Vagina (tissue), 2 donors: ENCODE measurements at regions not wholly inside any gene's neighbourhood (a gene's known extent, or its start where the extent isn't known, plus 50 kb on each side); places are given as distances from the start of the nearest gene placed in this dataset.
"Not testable (repeated sequence)": the region's sequence is repeated elsewhere in the genome, so short reads cannot be mapped to it uniquely, and the experiment has no call there.

Experiments
- DNase-seq, 2 donors: peaks; one replicate each; pipeline ENCODE4 v3.0.0-alpha.2; 2017; ENCODE audit errors: extremely low spot score in 2 of 2
- H3K27ac ChIP-seq: fragments of 200-600 bp; sonication (generic); one replicate; pipeline ENCODE4 v1.5.1; 2019
- H3K27me3 ChIP-seq: fragments of 200-600 bp; sonication (generic); one replicate; pipeline ENCODE4 v1.5.1; 2019
- H3K36me3 ChIP-seq, 2 donors: fragments of 200-600 bp; sonication (generic); one replicate each; pipeline ENCODE4 v1.5.1; 2017 to 2019
- H3K4me1 ChIP-seq: fragments of 200-600 bp; sonication (generic); one replicate; pipeline ENCODE4 v1.5.1; 2019
- H3K4me3 ChIP-seq, 2 donors: fragments of 200-600 bp; sonication (generic); 1 replicate in 1 of 2; 2 replicates in 1 of 2; pipeline ENCODE4 v1.5.1; 2016 to 2019
- H3K9me3 ChIP-seq: fragments of 200-600 bp; sonication (generic); one replicate; pipeline ENCODE4 v1.5.1; 2019
- CTCF ChIP-seq, 3 experiments: fragments of 450-650 bp in 2 of 3; fragments of 200-600 bp in 1 of 3; sonication (generic) in 1 of 3; IDR thresholded peaks; one replicate each; pipeline ENCODE4 v1.5.1; 2017 to 2019; ENCODE audit warnings: antibody characterized with exemption in 3 of 3, mild to moderate bottlenecking in 2 of 3, moderate library complexity in 2 of 3
- POLR2A ChIP-seq, 2 donors: fragments of 450-650 bp; IDR thresholded peaks; one replicate each; pipeline ENCODE4 v1.6.1; 2017; ENCODE audit warnings: antibody characterized with exemption in 2 of 2, mild to moderate bottlenecking in 2 of 2, moderate library complexity in 2 of 2
- POLR2AphosphoS5 ChIP-seq, 2 donors: sonication (generic); formaldehyde crosslinking; IDR thresholded peaks; one replicate each; pipeline ENCODE4 v1.9.0; 2017; ENCODE audit warnings: antibody characterized with exemption in 2 of 2, mild to moderate bottlenecking in 2 of 2, low read depth in 1 of 2; ENCODE audit not compliant: insufficient read depth in 1 of 2
- intact Hi-C: fragments of 100-400 bp; cut with DNase I; formaldehyde crosslinking; loops from one replicate; pipeline ENCODE4 v1.15.1; 2023

GRCh38 chr13:37294472-37294871 lies 189.0 kb upstream of the CSNK1A1L start:
- Histone ChIP-seq H3K4me3 (no peak overlapping the region), H3K9me3 (no peaks in the 10 kb centered on the region), H3K27me3 (no peaks in the 10 kb centered on the region), H3K27ac (no peak overlapping the region), H3K4me1 (no peaks in the 10 kb centered on the region), H3K36me3 (no peaks in the 10 kb centered on the region)
- DNase-seq: no peak
- no peak for TF ChIP-seq CTCF (IDR thresholded peaks at IDR 0.05)
- TF ChIP-seq POLR2A (IDR thresholded peaks at IDR 0.05): no peak
- no peak for TF ChIP-seq POLR2AphosphoS5 (IDR thresholded peaks at IDR 0.05; ENCODE audit: insufficient read depth in 1 of 2, low read depth in 1 of 2)
- intact Hi-C loops: no loop called here

DNA sequence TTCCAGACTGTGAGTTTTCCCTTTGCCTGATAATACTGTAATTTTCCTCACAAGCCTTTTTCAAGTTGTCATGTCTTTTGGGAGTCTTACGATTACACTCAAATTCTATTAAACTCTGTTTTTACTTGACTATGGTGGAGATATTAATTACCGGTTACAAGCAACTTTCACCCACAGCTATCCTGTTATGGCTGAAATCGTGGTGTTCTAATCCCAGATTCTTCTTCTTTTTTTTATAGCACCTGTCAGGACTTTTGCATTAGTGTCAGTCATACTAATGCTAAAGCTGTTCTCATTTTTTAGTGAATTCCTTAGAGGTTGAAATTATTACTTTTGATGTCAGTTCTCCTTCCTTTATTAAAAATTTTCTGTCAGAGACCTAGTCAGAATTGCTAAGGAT lies 187.8 kb upstream of the CSNK1A1L start:
- Histone ChIP-seq H3K36me3 (no peaks in the 10 kb centered on the region), H3K27ac (no peak overlapping the region), H3K4me3 (no peak overlapping the region), H3K4me1 (no peaks in the 10 kb centered on the region), H3K9me3 (no peaks in the 10 kb centered on the region), H3K27me3 (no peaks in the 10 kb centered on the region)
- no peak for DNase-seq
- TF ChIP-seq CTCF (IDR thresholded peaks at IDR 0.05) (no peak), POLR2AphosphoS5 (IDR thresholded peaks at IDR 0.05; ENCODE audit: insufficient read depth in 1 of 2, low read depth in 1 of 2) (no peak), POLR2A (IDR thresholded peaks at IDR 0.05) (no peak)
- intact Hi-C loops: loop anchor here (2.0 kb wide), 1 partner anchor 78 kb away; no protein-coding TSS in a partner anchor

GRCh38 chr13:37290716-37291505 lies 185.4 kb upstream of the CSNK1A1L start:
- Histone ChIP-seq H3K4me1 (no peaks in the 10 kb centered on the region), H3K9me3 (no peaks in the 10 kb centered on the region), H3K27me3 (no peaks in the 10 kb centered on the region), H3K4me3 (no peak overlapping the region), H3K36me3 (no peaks in the 10 kb centered on the region), H3K27ac (no peak overlapping the region)
- no peak for DNase-seq
- TF ChIP-seq POLR2AphosphoS5 (IDR thresholded peaks at IDR 0.05; ENCODE audit: insufficient read depth in 1 of 2, low read depth in 1 of 2) (no peak), POLR2A (IDR thresholded peaks at IDR 0.05) (no peak)
- intact Hi-C loops: no loop called here

DNA sequence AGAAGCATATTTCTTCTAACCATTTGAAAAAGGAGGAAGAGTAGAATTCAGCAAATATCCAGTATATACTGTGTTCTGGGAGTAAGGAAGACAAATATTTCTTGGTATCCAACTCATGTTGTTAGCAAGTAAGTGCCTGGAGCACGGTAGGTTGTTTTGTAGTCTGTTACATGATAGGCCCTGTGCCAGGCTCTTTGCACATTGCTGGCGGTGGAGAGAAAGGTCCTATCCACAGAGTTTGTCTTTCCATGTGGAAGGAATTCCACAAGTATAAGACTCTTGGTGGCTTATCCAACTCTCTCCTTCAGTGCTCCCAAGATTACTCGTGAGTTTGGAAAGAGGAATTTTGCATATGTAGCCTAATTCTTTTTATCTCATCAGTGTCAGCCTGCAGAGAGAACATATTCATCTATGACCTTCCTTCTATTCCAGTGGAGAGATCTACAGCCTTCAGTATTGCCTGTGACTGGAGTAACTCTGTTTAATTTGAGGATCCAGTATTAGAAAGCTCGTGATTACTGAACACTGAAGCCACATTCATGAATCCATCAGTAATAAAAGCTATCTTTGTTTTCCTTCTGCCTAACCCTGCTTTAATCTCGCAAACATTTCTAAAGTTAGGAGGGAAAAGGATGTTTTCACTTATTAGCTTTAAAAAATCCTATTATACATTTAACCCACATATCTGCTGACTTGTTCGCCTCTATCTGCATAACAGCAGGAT lies 183.9 kb upstream of the CSNK1A1L start:
- no peak overlapping the region for H3K27ac ChIP-seq
- no peaks in the 10 kb centered on the region for H3K4me1 ChIP-seq
- no peak for TF ChIP-seq CTCF (IDR thresholded peaks at IDR 0.05)
- no peak for TF ChIP-seq POLR2A (IDR thresholded peaks at IDR 0.05)
- no peak for TF ChIP-seq POLR2AphosphoS5 (IDR thresholded peaks at IDR 0.05; ENCODE audit: insufficient read depth in 1 of 2, low read depth in 1 of 2)
- no peak for DNase-seq
- no peaks in the 10 kb centered on the region for H3K27me3 ChIP-seq
- H3K4me3 ChIP-seq: no peak overlapping the region
- H3K9me3 ChIP-seq: no peaks in the 10 kb centered on the region
- no peaks in the 10 kb centered on the region for H3K36me3 ChIP-seq
- intact Hi-C loops: no loop called here

- no peak for DNase-seq
- intact Hi-C loops: no loop called here
- no peak overlapping the region for H3K27ac ChIP-seq
Observed at GRCh38 chr13:37288057-37288720, 182.7 kb upstream of the CSNK1A1L start.

GRCh38 chr13:37280231-37280630 lies 174.8 kb upstream of the CSNK1A1L start:
- intact Hi-C loops, DNase-seq, H3K4me3 ChIP-seq, H3K9me3 ChIP-seq, H3K4me1 ChIP-seq, H3K36me3 ChIP-seq, H3K27me3 ChIP-seq, H3K27ac ChIP-seq: not testable (repeated sequence)

More at GRCh38 chr13:37288057-37288720, 182.7 kb upstream of the CSNK1A1L start:
- Histone ChIP-seq H3K4me3 (no peak overlapping the region), H3K4me1 (no peaks in the 10 kb centered on the region), H3K36me3 (no peaks in the 10 kb centered on the region), H3K27me3 (no peaks in the 10 kb centered on the region), H3K9me3 (no peaks in the 10 kb centered on the region)
- TF ChIP-seq POLR2A (IDR thresholded peaks at IDR 0.05) (no peak), CTCF (IDR thresholded peaks at IDR 0.05) (no peak), POLR2AphosphoS5 (IDR thresholded peaks at IDR 0.05; ENCODE audit: insufficient read depth in 1 of 2, low read depth in 1 of 2) (no peak)
